ENCODE measurements at regions not wholly inside any gene's neighbourhood (a gene's known extent, or its start where the extent isn't known, plus 50 kb on each side); places are given as distances from the start of the nearest gene placed in this dataset.

DNA sequence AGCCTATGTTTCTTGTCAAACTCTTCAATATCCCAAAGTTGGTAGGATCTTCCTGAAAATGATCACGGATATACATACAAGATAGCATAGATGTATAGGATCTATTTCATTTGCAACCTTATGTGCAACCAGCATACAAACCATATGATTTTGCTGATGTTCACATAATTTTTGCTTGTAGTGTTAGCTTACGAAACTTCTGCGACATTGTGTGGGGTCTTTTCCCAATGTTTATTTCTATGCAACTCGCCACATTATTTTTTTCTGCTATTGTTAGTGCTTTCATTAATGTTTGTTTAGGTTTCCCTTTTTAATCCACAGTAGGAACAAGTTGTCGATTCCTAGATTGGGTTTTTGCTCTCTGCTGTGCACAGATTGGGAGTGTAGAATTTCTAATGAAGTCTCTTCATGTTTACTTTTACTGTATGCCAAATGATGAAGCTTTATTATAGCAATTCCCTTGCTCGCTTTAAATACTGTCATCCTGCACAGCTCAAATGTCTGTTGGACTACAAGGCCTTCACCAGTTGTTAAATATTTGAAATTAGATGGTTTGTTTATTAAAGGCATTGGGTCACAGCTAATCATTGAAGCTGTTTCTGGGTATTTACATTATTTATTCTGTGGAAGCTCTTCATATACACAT, 257.6 kb upstream of the PCDH7 start:
- no peak for DNase-seq
- Histone ChIP-seq H3K4me3 (no peak overlapping the region), H3K4me1 (ENCODE audit: insufficient read depth) (no peaks in the 10 kb centered on the region), H3K9me3 (no peaks in the 10 kb centered on the region), H3K36me3 (no peaks in the 10 kb centered on the region), H3K27ac (no peak overlapping the region), H3K27me3 (no peaks in the 10 kb centered on the region)
- intact Hi-C loops (cut with DNase I): no loop called here
- no peak for TF ChIP-seq POLR2A (IDR thresholded peaks at IDR 0.05)
- no peak for TF ChIP-seq EP300 (IDR thresholded peaks at IDR 0.05)
- TF ChIP-seq, protein P1, sequence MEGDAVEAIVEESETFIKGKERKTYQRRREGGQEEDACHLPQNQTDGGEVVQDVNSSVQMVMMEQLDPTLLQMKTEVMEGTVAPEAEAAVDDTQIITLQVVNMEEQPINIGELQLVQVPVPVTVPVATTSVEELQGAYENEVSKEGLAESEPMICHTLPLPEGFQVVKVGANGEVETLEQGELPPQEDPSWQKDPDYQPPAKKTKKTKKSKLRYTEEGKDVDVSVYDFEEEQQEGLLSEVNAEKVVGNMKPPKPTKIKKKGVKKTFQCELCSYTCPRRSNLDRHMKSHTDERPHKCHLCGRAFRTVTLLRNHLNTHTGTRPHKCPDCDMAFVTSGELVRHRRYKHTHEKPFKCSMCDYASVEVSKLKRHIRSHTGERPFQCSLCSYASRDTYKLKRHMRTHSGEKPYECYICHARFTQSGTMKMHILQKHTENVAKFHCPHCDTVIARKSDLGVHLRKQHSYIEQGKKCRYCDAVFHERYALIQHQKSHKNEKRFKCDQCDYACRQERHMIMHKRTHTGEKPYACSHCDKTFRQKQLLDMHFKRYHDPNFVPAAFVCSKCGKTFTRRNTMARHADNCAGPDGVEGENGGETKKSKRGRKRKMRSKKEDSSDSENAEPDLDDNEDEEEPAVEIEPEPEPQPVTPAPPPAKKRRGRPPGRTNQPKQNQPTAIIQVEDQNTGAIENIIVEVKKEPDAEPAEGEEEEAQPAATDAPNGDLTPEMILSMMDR (IDR thresholded peaks at IDR 0.05): no peak
- WGBS, 3 donors: 83 to 88% (median 86%) methylated on average over 6 of the region's 6 CpGs

DNA sequence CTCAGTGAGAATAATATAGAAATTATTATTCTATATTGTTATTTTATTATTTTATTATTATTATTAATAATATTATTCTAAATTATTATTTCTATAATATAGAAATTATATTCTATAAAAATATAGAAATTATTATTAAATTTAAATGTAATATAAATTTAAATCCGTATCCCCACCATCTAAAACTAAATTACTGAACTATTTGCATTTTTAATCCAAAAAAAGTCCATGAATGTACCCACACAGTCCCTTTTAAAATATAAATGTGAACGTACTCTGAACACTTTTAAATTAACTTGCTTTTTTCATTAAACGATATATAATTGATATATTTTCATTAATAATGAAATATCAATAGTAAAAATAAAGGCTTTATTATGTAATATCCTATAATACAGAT, 248.3 kb upstream of the PCDH7 start:
- TF ChIP-seq, protein P1 (IDR thresholded peaks at IDR 0.05): no peak
- TF ChIP-seq EP300 (IDR thresholded peaks at IDR 0.05): no peak
- TF ChIP-seq POLR2A (IDR thresholded peaks at IDR 0.05): no peak
- no peak for DNase-seq
- WGBS, 3 donors: 80 to 88% (median 85%) methylated on average over 3 of the region's 3 CpGs
- Histone ChIP-seq H3K4me3 (no peak overlapping the region), H3K27ac (no peak overlapping the region), H3K4me1 (ENCODE audit: insufficient read depth) (no peaks in the 10 kb centered on the region), H3K36me3 (no peaks in the 10 kb centered on the region), H3K27me3 (no peaks in the 10 kb centered on the region), H3K9me3 (no peaks in the 10 kb centered on the region)
- intact Hi-C loops (cut with DNase I): no loop called here

DNA sequence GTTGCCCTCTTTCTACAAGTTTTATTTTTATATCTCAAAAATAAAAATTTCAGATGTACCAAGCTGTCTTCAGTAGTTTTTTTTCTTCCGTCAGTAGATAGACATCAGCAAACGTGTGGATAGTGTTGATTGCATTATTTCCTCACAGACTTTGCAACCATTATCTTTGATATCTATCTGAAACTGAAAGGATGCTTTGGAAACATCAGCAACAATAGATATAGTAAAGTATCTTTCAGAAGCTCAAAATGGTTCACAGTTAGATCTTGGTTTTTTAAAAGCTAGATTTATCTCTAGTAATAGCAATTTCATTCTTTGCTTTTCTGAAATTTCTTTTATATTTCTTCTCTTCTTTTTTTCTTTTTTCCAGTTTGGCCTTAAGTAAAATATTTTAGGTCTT, 246.9 kb upstream of the PCDH7 start:
- H3K27ac ChIP-seq: no peak overlapping the region
- no peaks in the 10 kb centered on the region for H3K4me1 ChIP-seq (ENCODE audit: insufficient read depth)
- no peak for DNase-seq
- no peaks in the 10 kb centered on the region for H3K27me3 ChIP-seq
- intact Hi-C loops (cut with DNase I): no loop called here
- H3K4me3 ChIP-seq: no peak overlapping the region
- no peaks in the 10 kb centered on the region for H3K36me3 ChIP-seq
- TF ChIP-seq POLR2A (IDR thresholded peaks at IDR 0.05) (no peak), EP300 (IDR thresholded peaks at IDR 0.05) (no peak)
- TF ChIP-seq, protein P1 (IDR thresholded peaks at IDR 0.05): no peak
- WGBS, 3 donors: 68 to 76% (median 68%) methylated on average over 2 of the region's 2 CpGs
- H3K9me3 ChIP-seq: no peaks in the 10 kb centered on the region

DNA sequence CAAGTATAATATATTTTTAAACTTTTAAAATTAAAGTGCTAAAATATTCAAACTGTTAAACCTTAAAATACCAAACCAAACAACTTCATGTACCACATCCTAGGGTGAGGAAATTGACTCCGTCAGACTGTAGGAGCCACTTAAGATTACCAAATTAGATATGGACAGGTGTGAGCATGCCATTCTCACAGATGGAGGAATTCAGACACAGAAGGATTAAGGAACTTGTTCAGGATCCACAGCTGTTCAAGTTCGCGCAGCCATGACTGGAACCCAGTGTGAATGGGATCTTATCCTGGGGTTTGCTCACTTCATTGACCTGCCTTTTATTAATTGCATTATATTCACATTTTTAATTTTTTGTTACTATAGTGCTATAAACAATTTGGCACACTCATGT, 224.9 kb upstream of the PCDH7 start:
- WGBS, 3 donors: 93 to 99% (median 95%) methylated on average over 3 of the region's 3 CpGs
- TF ChIP-seq, protein P1 (IDR thresholded peaks at IDR 0.05): no peak
- TF ChIP-seq POLR2A (IDR thresholded peaks at IDR 0.05) (no peak), EP300 (IDR thresholded peaks at IDR 0.05) (no peak)
- intact Hi-C loops (cut with DNase I): no loop called here
- no peak for DNase-seq
- Histone ChIP-seq H3K9me3 (no peaks in the 10 kb centered on the region), H3K4me1 (ENCODE audit: insufficient read depth) (no peaks in the 10 kb centered on the region), H3K4me3 (no peak overlapping the region), H3K36me3 (no peaks in the 10 kb centered on the region), H3K27ac (no peak overlapping the region), H3K27me3 (no peaks in the 10 kb centered on the region)
